ENCODE measurements at regions not wholly inside any gene's neighbourhood (a gene's known extent, or its start where the extent isn't known, plus 50 kb on each side); places are given as distances from the start of the nearest gene placed in this dataset.

DNA sequence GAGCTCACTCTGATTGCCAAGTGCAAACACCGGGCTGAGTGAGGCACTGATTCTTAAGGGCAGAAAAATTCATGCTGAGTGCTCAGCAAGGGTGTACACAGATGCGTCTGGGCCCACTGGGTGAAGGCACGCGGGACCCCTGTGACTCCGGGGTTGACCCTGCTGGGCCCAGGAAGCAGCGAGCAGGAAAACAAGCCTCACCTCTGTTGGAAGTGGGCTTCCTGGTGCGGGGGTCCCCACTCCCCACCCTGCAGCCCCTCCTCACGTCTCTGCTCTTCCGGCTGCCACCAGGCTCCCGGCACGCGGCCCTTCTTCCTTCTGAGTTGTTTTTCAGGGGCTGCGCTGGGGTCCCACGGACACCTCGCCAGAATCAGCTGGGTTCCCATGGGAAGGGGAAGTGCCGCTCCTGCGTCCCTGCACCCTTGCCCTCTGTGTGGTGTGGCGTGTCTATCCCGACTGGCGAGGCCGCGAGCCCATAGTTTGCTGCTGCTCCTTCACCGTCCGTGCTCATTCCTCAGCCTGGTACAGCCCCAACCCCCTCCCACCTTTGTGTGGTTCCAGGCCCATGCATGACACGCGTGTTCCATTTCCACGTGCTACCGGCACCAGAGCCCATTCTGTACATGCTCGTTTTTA is 80.6 kb upstream of the BHLHE23 start:
- no peak for DNase-seq (ENCODE audit: low read depth)

DNA sequence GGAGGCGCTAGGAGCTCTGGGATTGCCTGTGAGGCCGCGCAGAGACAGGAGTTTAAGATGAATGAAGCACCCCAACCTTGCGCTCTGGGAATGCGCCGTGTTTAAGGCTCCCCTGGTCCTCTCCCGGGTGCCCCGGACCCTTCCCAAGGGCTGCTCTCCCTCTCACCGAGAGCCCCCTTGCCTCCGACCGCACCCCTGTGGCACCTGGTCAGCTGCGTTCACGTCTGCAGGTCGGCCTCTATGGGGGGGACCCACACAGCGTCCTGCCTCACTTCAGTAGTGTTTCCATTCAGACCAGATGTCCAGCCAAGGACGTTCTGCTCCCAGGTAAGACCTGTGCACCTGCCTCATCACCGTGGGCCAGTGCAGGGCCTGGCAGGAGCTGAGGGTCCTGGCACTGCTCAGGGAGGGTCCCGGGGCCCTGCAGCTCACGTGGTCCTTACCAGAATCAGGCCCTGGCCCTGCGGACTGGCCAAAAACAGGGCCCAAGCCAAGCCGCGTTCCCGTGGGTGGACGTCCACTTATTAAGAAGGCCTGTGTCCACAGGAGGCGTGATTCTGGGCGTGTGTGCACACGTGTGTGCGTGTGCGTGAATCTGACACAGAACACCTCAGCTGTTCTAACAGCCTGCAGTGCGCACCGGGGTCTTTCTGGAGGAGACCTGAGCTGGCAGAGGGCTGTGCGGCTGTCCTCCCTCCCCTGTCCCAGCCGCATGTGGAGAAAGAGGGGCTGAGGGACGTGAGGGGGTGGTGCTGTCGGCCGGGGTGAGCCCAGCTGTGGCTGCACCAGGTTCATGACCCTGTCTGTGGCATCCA is 79.9 kb upstream of the BHLHE23 start:
- DNase-seq (ENCODE audit: low read depth): no peak

DNA sequence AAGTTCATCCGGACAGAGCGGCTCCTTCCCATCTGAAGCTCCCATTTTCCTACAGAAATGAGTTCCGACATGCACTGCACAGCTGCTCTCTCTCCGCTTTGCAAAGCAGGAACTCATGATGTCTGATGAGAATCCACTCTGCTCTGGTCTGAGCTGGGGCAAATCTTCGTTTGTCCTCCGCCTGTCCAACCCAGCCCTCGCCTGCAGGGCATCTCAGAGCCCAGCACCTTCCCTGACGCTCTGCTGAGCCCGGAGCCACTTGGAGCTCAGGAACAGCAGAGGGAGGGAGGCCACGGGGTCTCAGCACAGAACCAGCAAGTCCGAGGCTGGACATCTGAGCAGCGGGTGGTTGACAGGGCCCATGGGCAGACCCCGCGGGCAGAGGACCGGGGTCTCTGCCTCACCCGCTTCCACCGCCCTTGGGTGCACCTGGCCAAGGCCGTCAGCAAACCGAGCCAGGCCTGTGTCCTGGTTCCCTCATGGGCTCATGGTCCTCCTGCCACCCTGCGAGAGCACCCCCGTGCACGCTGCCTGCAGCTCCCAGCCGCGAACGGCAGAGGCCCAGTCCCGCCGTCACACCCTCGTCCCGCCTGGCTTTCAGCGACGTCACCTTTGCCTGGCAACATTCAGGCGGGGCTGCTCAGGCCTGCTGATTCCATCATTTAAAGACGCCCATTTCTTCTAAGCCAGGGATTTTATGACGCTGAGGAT is 78.5 kb upstream of the BHLHE23 start:
- DNase-seq (ENCODE audit: low read depth): no peak

DNA sequence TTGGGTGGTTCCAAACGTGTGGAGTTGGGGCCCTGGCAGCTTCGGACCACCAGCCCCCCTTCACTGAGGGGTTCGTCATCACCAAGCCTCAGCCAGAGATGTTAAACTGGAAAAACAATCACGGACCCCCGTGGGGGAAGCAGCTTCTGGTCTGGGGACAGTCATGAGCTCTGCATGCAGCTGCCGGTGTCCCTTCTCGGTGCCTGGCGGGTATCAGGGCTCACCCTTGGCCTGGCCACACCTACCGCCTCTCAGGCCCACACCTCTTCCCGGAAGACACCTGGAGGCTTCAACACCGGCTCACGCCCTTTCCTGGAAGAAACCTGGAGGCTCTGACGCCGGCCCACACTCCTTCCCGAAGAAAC is 77.8 kb upstream of the BHLHE23 start:
- no peak for DNase-seq (ENCODE audit: low read depth)

DNA sequence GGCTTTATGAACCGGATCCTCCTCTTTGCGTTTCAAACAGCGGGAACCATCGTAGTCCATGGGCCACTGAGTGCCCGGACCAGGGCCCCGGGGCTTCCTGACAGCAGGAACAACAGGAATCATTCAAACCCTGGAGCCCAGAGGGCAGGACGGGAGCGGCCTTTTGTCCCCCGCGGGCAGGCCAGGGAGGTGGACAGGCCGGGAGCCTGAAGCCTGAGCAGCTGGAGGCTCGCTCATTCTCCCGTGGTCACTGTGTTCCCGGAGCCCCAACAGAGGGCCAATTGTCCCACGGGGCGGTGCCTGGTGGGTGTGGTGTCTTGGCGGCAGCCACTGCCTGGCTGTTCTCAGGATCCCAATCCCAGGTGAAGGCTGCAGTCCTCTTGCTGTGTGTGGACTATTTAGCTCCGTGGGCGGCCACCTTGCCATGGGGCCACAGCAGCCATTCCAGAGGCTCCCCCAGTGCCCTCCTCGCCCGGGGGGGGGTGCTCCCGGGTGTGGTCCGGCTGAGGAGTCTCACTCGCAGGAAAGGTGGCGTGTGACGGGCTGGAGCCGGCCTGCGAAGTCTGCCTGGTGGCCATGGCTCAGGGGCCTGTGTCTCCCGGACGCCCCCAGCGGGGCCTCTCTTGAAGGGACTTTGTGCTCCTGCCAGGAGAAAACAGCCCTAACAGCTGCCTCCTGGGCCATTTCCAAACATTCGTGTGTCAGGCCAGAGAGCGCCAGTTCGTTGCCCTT is 77.2 kb upstream of the BHLHE23 start:
- no peak for DNase-seq (ENCODE audit: low read depth)

DNA sequence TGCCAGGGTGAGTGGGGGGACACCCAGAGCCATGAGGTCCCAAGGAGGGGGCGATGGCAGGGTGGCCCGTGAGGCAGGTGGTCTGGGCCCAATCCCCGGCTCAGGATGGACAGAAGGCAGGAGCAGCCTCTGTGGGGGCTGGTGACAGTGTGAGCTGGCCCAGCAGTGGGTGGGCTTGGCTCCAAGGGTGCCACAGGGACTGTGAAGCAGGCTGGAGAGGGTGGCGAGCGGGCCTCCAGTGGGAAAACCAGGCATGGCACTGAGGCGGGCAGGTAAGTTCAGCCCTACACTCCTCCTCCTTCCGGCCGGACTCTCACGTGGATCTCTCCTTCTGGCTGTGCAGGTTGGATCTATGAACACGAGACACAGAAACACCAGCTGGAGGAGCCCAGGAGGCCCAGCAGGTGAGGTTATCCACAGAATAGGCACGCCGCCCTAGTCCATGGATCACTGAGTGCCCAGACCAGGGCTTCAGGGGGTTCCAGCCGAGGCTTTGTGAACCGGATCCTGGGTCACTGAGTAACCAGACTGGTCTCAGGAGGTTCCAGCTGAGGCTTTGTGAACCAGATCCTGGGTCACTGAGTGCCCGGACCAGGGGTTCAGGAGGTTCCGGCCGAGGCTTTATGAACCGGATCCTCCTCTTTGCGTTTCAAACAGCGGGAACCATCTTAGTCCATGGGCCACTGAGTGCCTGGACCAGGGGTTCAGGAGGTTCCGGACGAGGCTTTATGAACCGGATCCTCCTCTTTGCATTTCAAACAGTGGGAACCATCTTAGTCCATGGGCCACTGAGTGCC is 76.4 kb upstream of the BHLHE23 start:
- DNase-seq (ENCODE audit: low read depth): no peak

DNA sequence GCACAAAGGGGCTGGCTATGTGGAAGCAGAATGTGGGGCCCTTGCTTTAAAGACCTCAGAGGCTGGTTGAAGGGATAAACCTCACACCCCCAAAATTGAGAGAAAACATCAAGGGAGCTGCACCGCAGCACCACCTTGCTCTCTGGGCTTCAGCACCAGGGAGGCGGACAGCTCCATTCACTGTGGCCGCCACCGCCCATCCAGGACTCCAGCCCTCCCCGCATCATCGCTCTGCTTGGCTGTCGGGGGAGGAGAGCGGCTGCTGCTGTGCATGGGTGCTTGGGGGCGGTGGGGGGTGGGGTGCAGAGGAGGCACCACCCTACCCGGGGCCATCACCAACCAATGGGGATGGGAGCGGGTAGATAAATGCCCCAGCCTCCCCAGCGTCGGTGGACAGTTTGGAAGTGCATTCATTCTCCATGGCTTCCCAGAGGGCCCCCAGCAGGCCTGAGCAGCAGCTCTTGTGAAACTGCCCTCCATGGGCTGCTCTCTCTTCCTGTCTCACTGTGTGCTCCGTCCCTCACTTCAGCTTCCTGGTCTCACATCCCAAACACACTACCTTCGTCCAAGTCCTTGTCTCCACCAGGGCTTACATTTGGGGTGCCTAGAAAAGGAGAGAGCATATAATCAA is 75.7 kb upstream of the BHLHE23 start:
- DNase-seq (ENCODE audit: low read depth): no peak

DNA sequence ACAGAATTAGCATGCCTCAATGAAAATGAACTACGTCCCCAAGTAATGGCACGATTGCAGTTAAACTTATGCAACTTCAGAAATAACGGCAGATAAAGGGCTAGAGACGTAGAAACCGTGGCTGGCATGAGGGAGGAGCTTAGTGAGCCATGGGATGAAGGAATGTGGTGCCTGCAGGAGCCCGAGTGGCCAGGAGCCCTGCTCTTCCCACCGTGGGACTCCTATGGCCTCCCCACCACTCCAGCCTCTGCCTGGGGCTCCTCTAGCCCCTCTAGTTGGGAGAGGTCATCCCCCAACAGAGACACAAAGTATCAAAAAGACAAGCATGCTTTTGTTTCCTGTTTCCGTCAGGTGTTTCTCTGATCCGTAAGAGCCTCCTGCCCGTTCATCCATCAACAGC is 75.1 kb upstream of the BHLHE23 start:
- DNase-seq (ENCODE audit: low read depth): no peak

DNA sequence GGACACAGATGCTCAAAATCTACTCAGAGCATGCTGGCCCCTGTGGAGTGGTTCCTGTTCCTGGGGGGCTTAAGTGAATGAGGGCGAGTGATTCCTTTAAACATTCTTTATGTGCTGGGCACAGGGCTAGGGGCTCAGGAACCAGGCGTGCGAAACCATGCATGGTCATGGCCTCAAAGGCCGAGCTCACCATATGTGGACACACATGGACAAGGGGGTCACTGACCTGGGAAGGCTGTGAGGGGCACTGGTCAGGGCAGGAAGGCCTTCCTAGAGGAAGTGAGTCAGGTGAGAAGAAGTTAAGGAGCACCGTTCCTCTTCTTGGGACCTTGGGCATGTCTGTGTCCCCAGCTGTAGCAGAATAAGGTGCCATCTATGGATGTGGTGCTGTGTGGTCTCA is 74.6 kb upstream of the BHLHE23 start:
- DNase-seq (ENCODE audit: low read depth): no peak

DNA sequence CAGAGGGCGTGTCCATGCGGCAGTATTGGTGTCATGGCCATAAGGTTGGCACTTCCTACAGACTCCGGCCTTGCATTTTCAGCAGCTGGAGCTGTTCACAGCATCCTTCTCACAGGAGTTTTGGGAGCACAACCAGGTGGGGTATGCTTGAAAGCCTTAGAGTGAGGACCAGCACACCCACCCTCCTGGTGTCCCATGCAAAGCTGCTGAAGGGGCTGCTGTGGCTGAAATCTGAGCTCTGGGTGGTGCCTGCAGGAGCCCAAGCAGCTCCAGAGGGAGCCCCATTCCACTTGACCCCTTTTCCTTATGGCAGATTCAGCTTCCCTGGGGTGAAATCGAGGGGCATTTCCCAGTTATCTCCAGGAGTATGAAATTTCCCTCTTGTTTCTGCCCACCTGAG is 74.0 kb upstream of the BHLHE23 start:
- no peak for DNase-seq (ENCODE audit: low read depth)

DNA sequence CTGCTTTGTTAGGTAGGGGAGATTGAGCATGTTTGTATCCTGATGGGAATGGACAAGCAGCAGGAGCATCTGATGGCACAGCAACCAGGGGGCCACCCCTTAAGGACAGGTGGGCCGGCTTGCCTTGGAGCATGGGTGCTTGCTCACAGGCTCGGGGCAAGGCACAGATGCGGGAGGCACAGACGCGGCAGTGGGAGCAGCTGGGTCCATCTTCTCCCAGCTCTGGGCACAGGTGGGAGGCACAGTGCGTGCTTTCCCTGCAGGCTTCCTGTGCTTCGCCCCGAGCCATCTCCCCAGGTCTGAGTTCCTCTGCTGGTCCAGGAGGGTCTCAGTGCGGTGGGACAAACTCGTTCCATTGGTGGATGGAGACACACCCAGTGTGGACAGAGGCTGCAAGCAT is 73.6 kb upstream of the BHLHE23 start:
- DNase-seq (ENCODE audit: low read depth): no peak

DNA sequence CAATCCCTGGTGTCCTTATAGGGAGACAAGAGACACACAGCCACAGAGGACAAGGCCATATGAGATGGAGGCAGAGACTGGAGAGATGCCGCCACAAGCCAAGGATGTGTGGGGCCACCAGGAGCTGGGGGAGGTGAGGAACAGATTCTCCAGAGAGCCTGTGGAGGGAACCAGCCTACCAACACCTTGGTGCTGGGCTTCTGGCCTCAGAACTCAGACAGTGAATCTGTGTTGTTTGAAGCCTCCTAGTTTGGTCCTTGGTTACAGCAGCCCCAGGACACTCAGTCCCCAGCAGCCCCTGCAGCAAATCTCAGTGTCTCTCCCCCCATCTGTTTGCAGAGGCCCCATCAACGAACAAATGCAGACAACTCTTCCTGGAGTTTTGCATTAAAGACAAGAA is 73.2 kb upstream of the BHLHE23 start:
- no peak for DNase-seq (ENCODE audit: low read depth)

DNA sequence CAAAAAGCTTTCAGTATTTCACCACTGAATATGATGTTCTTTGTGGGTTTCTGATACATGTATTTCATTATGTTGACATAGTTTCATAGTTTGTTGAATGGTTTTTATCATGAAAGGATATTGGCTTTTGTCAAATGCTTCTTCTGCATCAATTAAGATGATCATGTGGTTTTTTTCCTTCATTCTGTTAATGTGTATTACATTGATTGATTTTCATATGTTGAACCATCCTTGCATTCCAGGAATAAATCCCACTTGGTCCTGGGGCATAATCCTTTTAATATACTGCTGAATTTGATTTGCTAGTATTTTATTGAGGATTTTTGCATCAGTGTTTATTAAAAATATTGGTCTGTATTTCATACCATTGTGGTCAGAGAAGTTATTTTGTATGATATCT is 70.9 kb upstream of the BHLHE23 start:
- DNase-seq (ENCODE audit: low read depth): no peak

DNA sequence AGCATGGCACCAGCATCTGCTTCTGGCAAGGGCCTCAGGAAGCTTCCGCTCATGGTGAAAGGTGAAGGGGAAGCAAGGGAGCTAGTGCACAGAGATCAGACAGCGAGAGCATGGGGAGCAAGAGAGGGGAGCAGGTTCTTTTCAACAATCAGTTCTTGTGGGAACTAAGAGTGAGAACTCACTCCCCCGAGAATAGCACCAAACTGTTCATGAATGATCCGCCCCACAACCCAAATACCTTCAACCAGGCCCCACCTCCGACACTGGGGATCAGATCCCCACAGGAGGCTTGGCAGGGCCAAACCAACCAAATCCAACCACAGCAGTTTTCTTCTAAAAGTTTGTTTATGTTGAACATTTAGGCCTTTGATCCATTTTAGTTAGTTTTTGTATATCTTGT is 69.7 kb upstream of the BHLHE23 start:
- DNase-seq (ENCODE audit: low read depth): no peak

DNA sequence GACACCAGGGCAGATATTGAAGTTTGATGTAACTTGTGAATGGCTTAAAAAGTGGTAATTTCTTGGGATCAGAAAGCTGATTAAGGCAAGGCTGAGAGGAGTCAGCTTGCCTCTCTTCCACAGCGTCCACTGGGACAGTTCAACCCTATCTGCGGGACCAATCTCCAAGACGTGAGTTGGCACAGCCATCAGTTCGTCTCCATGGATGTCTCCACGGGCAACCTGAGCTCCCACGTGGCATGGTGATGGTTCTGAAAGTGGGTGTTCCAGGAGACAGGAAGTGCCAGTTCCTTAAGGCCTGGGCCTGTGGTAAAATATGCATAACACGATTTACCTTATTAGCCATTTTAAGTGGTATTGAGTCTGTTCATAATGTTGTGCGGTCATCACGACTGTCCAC is 67.9 kb upstream of the BHLHE23 start:
- no peak for DNase-seq (ENCODE audit: low read depth)

DNA sequence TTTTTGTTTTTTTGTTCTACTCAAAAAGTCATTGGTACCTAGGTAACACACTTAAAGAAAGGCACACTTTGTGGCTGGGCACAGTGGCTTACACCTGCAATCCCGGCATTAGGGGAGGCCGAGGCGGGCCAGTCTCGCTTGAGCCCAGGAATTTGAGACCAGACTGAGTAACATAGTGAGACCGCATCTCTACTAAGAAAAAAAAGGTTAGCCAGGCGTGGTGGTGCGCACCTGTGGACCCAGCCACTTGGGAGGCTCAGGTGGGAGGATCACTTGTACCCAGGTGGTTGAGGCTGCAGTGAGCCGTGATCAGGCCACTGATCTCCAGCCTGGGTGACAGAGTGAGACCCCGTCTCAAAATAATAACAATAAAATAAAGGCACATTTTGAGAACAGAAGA is 67.4 kb upstream of the BHLHE23 start:
- no peak for DNase-seq (ENCODE audit: low read depth)

DNA sequence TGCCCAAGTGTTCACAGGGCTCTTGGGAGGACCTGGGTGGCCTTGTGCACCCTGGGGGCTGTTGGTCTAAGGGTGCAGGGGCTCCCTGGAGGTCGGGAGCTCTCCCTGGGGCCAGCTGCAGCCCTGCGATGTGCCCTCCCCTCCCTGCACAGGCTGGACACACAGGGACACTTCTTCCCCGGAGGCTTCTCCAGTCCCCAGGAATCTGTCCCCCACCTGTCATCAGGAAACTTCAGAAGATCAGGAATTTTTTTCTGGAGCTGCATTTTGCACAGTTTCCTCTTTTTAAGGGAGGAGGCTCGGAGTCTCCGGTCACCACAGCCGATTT is 66.9 kb upstream of the BHLHE23 start:
- no peak for DNase-seq (ENCODE audit: low read depth)

DNA sequence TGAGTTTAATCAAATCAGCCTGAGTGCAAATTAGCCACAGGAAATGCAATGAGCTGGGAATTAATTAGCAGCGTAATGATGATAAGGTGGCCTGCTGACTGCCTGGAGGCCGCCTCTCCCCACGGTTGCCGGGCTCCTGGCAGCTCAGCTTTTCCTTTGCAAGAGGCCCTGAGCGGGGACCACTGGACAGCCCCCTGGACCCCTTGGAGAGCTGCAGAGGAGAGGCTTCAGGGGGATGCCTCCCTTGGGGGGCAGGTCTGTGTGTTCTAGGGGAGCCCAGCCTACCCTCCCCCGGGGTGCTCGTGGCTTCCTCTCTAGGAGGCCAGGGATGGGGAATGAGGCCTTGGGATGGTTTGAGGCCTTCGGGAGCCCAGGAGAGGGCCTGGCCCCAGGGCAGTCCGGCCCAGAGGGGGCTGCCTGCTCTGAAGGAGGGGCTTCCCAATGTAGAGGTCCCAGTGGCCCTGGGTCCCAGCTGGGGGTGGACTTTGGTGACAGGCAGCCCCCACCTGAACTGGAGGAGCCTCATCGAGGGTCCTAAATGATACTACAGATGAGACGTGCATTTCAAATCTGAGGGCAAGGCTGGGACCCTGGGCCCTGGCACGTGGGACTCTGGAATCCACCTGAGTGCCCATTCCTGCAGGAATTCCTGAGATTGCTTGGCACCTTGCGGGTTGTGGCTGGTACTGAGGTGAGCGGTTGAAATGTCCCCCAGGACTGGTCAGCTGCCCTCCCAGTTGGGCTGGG is 66.4 kb upstream of the BHLHE23 start:
- no peak for DNase-seq (ENCODE audit: low read depth)

DNA sequence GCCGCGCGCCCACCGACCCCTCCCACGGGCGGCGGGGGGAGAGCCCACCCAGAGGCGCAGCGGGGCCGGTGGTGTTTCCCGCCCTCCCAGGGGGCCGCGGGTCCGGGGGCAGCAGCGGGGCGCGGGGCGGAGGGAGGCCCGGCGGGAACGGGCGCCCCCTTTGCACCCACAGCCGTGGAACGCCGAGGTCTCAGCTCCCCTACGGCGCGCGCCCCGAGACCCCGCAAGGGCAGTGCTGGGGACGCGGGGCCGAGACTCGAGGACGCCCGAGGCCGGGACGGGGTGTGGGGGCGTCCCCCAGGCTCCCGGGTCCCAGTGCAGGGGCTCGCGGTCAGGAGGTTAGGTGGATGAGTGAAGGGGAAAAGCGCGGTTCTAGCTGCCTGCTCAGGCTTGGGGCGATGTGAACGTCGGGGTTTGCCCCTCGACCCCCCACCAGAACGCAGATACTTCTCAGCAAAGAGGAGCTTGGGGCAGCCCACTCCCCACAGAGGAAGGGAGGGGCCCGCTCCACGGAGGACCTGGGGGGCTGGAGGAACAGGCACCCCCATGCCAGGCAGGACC is 65.5 kb upstream of the BHLHE23 start:
- DNase-seq (ENCODE audit: low read depth): no peak

DNA sequence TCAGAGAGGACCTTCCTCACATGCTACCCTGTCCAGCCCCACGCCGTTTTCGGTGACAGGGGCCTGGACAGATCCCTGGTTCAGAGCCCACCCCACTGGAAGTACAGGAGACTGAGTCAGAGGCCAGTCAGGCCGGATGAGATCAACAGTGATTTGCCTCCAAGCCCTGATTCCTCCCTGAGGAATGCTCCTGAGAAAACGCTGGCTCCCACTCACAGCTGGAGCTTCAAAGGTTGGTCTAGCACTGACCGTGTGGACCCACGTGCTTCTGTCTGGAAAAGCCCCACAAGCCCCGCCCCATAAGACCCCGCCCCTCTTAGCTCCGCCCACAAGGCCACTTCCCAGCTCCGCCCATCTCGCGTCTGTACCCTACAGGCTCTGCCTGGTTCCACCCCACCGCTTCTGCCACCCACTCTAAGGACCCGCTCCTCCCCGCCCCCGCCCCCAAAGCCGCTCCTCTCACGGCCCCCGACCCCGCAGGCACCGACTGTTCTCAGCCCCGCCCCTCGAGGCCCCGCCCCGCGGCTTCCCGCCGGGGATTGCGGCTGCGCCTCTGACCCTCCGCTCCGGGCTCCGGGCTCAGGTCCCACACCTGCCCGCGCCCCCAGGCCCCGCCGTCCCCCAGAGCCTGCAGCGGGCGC is 64.9 kb upstream of the BHLHE23 start:
- no peak for DNase-seq (ENCODE audit: low read depth)
